ENCODE measurements at regions not wholly inside any gene's neighbourhood (a gene's known extent, or its start where the extent isn't known, plus 50 kb on each side); places are given as distances from the start of the nearest gene placed in this dataset.

DNA sequence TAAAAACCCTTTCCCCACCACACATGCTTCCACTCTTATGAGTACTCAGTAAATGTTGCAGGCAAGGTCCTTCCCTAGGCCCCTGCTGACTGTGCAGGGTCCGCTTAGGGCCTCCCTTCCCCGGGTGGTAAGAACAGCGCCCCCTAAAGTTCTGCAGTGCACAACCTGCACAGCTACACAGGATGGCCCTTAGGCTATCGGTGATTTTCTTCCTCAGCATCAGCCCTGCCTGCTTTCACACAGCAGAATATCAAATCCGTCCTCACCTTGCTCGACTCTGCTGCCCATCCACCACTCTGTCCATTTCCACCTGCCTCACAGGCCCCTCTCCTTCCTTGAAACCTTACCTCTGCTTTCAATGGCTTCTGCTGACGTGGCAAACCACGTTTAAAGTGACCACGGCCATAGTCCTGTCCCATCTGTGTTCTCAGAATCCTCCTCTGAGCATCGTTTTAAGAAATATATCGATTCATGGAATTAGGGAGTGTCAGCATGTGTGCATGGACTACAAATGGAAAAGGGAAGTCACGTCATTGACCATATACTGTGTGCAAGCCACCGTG lies 51.4 kb upstream of the TMEM132E start:
- no peak for DNase-seq

DNA sequence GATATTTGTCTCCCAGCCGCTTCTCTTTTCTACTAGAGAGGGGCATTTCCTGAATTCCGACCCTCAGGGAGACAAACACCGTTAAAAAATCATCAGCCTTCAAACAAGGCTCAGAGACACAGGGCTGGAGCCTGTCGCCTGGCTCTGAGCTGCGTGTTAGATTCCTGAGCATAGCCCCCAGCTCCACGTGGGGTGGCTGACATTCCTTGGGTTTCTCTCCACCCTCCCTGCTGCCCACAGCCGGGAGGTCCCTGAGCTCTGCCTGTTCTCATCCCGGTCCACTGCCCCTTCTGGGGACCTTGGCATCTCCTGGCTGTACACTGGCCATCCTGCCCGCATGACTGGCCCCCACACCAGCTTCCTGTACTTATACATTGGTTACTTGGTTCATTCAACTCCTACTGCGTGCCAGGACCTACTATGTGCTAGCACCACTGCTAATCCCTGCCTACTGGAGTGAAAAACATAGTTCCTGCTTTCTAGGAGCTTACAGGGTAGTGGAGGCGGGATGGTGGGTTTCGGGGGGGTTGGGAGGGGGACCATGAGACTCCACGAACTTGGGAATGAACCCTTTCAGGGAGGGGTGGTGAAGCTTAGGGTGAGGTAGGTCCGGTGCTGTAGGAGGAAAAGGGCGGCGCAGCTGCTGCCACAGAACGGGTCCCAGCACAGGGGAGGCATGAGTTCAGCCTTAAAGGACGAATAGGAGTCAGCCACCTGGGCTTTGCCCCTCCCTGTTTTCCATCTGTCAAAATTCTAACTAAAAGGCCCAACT lies 52.1 kb upstream of the TMEM132E start:
- no peak for DNase-seq

DNA sequence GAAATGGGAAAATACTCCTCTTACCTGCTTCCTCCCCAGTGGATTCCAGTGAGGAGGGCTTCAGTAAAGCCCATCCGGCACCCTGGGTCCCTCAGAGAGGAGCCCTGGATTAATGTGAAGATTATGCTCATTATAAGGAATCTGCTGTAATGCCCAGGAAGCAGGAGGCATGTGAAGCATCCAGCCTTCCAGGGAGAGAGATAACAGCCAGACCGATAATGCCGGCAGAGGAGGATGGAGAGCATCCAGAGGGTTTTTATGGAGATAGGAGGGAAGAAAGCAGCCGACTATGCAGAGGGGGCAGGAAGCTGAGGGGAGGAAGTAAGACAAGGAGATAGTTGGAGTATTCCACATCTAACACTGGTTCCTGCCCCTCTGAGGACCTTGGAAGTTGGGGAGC lies 53.7 kb upstream of the TMEM132E start:
- no peak for DNase-seq

DNA sequence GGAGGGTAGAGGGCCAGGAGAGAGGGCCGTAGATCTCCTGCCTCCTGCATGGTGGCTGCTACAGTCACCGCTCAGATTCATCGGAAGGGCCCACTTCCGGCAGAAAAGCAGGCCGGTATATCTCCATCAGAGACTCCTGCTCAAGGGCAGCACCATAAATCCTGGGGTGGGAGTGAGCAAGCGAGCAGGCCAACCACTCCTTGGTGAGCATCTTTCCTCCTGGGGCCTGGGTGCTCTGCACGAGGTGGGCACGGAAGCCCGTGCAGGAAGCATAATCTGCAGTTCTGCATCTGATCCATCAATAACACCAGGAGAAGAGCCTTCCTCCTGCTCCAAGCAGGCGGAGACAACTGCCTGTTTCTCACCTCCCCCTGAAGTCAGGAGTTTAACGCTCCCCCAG lies 57.4 kb upstream of the TMEM132E start:
- no peak for DNase-seq

DNA sequence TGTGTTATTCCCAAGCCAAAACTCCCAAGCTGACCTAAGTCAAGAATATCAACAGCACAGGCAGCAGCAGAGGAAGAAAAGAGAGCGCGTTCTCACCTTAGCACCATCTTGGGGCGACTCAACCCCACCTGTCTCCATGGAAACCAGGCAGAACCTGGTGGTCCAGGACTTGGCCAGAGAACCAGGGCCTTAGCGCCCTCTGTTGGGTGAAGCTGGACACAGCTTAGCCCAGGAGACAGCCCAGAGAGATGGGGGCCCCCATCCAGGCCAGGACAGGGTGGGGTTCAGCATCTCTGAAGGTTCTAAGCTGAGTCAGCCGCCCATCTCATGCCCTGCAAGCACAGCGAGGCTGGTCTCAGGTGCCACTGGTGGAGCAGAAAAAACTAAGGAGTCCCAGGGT lies 60.1 kb upstream of the TMEM132E start:
- DNase-seq, result peak; percentile 12 to 42

DNA sequence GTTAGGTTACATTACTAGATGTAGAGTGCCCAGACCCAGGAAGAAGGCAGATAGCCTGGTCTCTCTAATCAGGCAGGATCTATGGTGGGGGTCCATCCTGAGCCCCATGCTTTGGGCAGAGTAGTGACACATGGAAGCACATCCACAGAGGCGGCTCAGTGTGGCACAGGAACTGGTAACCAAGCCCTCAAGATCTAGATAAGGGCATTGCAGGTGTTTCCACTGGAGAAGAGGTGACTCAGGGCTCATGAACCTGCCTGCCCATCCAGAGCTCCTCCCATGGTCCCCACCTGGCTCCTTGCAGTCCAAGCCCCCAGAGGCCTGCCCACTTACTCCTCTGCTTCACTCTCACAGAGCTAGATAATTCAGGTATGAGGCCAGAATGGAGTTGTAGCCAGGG lies 62.0 kb upstream of the TMEM132E start:
- no peak for DNase-seq

DNA sequence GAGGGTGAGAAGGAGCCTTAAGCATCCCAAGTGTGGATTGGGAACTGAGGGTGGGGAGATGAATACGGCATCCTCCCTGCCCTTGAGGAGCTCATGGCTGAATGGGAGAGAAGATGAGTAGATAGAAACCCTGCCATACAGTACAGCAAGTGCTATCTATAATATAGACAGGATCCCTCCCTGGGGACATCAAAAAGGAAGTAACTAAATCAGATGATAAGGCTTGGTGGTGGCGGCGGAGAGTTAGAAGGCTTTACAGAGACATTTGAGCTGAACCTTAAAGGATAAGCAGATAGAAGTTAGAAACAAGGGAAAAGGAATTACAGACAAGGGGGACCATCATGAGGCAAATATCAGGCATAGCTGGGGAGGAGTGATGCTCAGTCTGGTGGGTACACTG lies 67.5 kb upstream of the TMEM132E start:
- DNase-seq, result no peak

DNA sequence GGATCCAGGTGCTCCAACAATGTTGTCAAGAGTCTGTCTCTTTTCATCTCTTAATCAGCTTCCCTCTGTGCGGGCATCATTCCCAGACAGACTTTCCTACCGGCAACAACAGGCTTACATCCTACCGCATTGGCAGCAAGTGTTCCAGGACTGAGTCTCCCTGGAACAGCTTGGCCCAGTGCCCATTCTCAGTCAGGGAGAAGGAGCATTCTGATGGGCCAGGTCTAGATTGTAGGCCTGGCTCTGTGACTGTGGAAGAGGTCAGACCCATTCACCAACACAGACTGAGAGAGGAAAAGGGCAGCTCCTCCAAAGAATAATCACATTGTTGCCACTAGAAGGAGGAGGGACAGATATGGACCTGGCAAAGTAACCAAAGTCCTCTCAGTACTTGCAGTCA lies 68.1 kb upstream of the TMEM132E start:
- no peak for DNase-seq

DNA sequence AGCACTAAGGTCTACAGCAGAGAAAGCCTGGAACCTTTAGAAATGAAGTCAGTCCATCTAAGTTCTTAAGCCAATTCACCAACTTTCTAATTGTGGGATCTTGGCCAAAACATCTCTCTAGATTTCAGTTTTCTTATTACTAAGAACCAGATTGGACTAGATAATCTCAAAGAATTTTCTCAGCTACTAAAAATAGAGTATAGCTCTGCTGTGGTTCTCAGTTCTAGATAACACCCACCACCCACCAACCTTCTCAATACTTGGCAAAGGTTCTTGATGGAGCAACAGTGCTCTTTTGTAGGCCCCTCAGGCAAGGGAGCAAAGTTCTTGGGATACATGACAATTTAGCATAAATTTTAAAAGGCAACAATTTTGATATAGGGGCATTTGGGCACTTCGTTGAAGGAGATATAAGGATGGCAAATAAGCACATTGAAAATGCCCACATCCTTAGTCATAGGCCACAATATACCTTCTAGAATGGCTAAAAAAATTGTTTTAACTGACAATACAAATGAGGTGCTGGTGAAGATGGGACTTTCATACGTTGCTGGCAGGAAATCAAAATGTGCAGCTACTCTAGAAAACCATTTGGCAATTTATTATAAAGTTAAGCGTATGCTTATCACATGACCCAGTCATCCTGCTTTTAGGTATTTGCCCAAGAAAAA lies 74.4 kb upstream of the TMEM132E start:
- DNase-seq, result no peak

DNA sequence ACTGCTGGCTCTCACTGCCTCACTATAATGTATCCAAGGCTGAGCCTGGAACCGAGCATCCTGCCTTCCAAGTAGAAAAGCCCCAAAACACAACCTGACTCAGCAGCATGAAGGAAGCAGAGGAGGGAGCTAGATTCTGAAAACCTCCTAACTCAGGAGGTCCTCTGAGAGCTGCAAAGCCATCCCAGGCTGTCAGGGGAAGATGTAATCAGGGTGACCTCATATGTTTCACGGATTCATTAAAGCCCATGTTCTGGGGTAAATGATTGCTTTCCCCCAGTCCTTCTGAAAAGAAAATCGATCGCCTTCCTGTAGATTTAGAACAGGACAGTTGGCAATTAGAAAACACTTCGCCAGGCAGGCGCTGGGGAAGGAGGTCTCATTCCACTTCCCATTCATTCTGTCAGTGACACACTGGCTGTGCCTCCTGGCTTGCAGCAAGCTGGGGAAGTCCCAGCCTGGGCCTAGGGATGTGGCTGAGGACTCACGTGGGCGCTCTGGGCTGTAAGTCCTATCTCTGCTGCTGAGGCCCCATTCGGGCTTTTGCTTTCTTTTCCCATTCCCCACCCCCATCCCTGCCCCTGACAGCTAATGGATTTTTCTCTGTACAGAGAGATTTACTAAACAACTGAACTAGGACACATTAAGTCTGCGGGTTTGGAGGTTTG lies 75.7 kb upstream of the TMEM132E start:
- peak; percentile 71 to 89 for DNase-seq

DNA sequence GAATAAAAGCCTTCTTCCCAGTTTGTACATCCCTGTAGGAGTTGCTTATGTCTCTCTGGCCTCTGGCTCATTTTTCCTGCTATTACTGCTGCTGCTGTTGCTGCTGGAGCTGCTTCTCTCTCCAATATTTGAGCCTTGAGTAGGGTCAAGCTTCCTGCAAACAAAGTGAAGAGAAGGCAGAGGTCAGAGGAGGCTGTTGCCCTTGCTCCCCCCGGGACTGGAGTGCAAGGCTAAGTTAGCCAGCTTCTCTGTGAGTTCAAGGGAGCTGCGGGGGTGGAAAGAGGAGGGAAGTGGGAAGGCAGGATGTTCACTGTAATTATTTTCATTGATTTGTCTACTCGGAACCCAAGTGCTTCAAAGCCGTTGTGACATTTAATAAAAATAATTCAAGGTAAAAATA lies 77.0 kb upstream of the TMEM132E start:
- DNase-seq, result no peak

DNA sequence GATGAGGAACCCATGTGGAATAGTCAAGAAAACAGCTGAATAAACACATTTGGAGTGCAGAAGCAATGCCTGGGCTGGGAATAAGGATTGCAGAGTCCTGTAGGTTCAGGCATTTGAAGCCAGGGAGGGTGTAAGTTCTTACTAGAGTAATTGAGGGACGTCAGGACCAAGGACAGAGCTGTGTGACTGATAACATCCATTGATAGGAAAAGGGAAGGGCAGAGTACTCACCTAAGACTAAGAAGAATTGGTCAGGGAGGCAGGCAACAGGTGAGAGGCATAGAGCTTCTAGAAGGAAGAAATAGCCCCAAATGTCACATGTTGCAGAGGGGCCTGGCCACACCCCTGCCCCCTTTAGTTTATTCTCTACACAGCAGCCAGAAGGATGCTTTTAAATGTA lies 79.8 kb upstream of the TMEM132E start:
- DNase-seq, result peak; percentile 6 to 41

DNA sequence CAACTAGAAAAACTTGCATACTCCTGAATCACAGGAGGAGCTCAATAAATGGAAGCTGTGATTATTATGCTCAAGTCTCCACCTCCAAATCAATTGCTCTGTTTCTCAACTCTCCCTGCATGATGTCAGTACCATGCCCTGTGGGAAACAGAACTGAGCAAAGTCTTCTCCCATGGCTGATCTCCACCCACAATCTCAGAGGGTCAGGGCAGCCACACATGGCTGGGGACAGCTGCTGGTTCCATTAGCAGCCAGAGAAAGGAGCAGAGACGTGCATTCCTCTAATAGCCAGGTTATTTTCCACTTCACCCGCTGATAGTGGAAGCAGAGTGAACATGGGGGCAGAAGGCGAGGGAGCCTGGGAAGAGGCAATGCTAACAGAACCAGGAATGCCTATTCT lies 85.5 kb upstream of the TMEM132E start:
- DNase-seq, result no peak

DNA sequence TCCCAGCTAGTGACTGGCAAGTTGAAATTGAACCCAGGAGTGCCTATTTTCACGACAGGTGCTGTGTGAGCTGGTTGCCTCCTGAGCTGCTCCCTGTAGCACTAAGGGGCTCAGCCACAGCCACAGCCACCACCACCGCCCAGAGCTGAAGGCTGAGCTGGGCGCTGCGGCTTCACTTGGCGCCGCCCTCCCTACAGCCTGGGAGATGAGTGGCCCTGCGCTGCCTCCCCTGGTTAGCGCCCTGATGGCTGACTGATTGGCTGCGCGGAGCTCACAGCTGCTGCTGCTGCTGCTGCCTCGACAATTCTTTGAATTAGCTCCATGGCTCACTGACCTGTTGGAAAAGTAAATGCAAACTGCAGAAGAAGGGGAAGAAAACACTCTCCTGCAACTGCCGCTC lies 91.8 kb upstream of the TMEM132E start:
- no peak for DNase-seq

DNA sequence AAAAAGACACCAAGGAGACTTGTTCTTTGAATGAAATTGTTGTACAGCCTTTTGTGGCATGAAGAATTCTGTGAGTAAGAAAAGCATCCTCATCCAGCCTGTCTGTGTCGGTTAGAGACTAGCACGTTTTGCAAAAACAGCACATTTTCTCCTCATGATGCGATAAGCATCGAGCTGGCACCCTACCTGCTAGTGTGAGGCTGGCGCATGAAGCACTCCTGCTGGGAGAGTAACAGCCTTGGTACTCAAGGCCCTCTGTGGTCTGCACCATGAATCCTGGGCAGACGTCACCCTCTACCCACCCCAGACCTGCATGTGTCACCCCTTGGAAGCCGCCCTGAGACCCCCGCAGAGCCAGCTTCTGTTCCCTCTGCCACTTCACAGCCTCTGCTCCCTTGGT lies 92.6 kb upstream of the TMEM132E start:
- DNase-seq, result no peak

DNA sequence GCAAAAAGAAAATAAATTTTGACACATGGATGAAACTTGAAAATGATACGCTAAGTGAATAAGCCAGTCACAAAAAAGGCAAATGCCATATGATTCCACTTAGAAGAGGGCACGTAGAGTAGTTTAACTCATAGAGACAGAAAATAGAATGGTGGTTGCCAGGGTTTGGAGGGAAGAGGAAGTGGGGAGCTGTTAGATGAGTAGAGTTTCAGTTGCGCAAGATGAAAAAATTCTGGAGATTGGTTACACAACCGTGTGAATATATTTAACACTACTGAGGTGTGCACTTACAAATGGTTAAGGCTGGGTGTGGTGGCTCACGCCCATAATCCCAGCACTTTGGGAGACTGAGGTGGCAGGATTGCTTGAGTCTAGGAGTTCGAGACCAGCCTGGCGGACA lies 93.4 kb upstream of the TMEM132E start:
- DNase-seq, result peak; percentile 58 to 77

DNA sequence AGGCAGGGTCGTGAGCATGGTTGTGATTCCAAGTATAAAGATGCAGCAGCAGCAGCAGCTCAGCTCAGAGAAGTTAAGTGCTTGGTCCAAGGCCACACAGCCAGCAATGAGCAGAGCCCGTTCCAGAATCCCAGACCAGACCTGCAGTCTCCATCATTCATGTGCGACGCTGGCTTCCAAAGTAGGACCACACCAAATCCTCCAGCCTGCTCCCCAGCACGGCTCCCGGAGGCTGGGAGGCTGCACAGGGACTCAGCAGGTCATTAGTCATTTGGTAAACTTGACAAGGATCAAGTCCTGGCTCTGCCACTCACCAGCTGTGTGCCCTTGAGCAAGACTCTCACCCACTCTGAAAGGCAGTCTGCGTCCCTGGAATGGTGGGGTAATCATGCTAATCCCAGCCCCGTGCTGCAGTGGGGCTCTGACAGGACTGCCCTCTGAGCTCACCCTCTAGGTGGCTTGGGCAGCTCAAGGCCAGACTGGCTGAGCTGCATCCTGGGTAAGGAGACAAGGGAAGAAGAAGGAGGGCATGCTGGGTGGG lies 95.1 kb upstream of the TMEM132E start:
- peak in 1 of 2 donors; percentile 36 for DNase-seq

DNA sequence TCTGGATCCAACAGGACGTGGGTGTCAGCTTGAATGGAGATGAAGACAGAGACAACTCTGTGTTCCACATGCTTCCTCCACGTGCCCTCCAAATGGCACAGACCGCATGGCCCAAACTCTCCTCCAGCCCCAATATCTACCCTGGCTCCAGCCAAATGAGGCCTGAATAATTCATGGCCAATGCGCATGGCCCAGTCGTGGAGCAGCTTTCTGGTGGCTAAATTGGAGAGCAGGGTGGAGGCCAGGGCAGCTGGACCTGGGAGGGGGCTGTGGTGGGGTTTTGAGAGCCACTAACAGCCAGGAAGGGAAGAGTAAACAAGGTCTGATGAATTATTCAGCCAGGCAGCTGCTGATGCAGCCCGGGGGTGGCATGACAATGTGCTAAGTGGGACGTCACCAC lies 96.7 kb upstream of the TMEM132E start:
- no peak for DNase-seq

DNA sequence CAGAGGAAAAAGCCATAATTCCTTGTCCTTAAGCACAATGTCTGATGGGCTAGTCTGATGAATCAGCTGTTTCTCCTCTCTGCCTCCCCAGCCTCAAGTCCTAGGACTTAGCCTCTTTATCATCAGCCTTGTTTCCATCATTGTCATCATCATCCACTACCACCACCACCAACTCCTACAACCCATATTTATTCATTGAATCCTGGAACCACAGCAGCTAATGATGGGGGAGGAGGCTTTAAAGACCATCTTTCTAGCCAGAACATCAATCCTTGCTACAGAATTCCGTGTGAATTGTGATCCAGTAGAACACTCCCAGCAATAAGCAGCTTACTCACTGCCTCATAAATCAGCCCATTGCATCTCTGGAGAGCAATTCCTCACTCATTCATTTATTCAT lies 97.6 kb upstream of the TMEM132E start:
- no peak for DNase-seq

DNA sequence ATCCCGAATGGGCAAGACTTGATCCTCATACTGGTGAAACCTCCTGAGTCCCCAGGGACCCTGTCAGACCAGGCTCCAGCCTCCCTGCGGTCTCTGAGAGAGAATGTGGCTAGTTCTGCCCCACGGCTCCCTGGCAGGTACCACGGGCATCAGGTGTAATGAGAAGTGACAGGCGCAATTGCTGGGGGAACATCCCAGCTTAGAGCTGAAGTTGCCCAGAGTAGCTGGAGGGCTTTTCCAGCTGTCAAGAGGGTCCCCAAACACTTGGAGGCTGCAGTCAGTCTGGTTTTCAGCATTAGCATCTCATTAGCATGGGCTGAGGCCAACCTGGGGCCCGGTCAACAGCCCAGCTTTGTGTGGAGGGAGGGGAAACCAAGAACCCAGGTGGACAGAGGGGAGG lies 100.0 kb upstream of the TMEM132E start:
- DNase-seq, result no peak

DNA sequence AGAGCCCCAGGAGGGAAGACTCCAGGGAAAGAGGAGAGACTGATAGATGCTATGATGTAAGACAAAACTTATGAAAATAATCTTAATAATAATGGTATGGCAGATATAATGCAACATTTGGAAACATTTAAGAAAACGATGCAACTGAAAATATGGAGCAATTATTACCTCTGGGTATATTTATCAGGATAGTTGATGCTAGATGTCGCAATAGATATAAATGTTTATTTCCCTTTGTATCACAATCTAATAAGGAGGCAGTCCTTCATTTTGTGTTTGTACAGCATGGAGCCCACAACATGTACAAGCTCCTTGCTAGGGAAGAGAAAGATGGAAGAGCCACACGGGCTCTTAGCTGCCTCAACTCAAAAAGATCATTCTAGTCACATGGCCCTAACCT lies 101.1 kb upstream of the TMEM132E start:
- no peak for DNase-seq

DNA sequence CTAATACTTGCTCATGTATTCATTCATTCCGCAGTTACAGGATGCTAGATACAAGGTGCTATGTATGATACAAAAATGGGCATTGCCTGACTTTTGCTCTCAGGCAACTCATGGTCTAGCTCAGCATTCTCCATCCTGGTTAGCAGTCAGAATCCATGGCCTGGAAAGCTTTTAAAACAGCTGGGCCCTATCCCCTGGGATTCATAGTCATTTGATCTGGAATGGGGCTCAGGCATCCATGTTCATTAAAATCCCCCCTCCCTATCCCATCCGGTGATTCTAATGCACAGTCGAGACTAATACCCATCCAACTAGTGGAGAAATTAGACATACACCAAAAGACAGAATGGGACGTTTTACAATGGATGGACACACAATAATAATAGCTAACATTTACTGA lies 104.1 kb upstream of the TMEM132E start:
- no peak for DNase-seq

DNA sequence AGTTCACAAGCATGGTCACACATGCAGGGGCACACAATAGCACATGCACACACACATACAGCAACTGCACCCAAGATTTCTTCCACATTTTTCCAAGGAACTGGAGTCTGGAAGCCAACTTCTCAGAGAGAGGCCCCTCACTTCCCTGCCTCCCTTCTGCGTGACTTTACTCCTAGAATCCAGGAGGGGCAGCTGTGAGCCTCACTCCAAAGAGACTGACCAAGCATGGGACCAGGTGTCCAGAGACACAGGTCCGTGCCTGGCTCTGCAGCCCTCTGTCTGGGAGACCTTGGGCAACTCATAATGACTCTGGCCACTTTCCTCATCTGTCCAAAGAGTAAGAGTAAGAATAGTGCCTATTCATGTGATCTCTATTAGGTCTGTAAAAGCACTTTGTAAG lies 104.7 kb upstream of the TMEM132E start:
- DNase-seq, result no peak

Data from inflammatory macrophage (primary cell).